IMR-90 (cell line): ENCODE measurements at regions not wholly inside any gene's neighbourhood (a gene's known extent, or its start where the extent isn't known, plus 50 kb on each side); places are given as distances from the start of the nearest gene placed in this dataset.

Source experiments
- ATAC-seq: fragments of 200-7000 bp; cut with Tn5 transposase; 2 replicates; pipeline ENCODE4 v1.9.1; 2020; ENCODE audit warnings: low read depth, mild to moderate bottlenecking, moderate library complexity
- BruUV-seq: library from RNA; stranded (reverse); fragments of 400-500 nt; replicated peaks from 2 replicates; lab custom pipeline; 2021; lab: Mats Ljungman, UMichigan
- CTCF ChIA-PET: fragments of 300-600 bp; formaldehyde crosslinking; extraction: SDS; loops from one replicate; lab custom pipeline; 2021; ENCODE audit warnings: antibody characterized with exemption; lab: Yijun Ruan, JAX
- POLR2A ChIA-PET: fragments of 300-600 bp; sonication (Branson Sonifier 250); formaldehyde crosslinking; loops from one replicate; lab custom pipeline; 2022; ENCODE audit warnings: antibody characterized with exemption; ENCODE audit not compliant: unreplicated experiment; lab: Charles Lee
- DNase-seq: peaks from one replicate; pipeline ENCODE4 v3.0.0; 2013
- H2AFZ ChIP-seq: replicated peaks from 2 replicates; pipeline ENCODE3; 2013; ENCODE audit warnings: low read length, mild to moderate bottlenecking; ENCODE audit not compliant: poor library complexity
- H2AK5ac ChIP-seq: 2 replicates; pipeline ENCODE4 v1.6.1; 2013; ENCODE audit warnings: low read depth, low read length, inconsistent platforms
- H2AK9ac ChIP-seq: replicated peaks from 2 replicates; pipeline ENCODE3; 2013; ENCODE audit warnings: mild to moderate bottlenecking, low read depth, low read length, moderate library complexity; ENCODE audit not compliant: poor library complexity
- H2BK120ac ChIP-seq: 2 replicates; pipeline ENCODE4 v1.6.1; 2013; ENCODE audit warnings: low read depth, low read length, inconsistent platforms
- H2BK15ac ChIP-seq: 3 replicates; pipeline ENCODE4 v1.6.1; 2013; ENCODE audit warnings: low read depth, low read length, inconsistent platforms
- H2BK20ac ChIP-seq: 2 replicates; pipeline ENCODE4 v1.6.1; 2013; ENCODE audit warnings: low read depth, mild to moderate bottlenecking, inconsistent platforms, low read length, moderate library complexity
- H2BK5ac ChIP-seq: 2 replicates; pipeline ENCODE4 v1.6.1; 2013; ENCODE audit warnings: mild to moderate bottlenecking, low read depth, low read length, inconsistent platforms; ENCODE audit not compliant: poor library complexity, severe bottlenecking
- H3K14ac ChIP-seq: replicated peaks from 2 replicates; pipeline ENCODE4 v1.6.1; 2013; ENCODE audit warnings: low read depth, low read length, inconsistent platforms
- H3K18ac ChIP-seq: 2 replicates; pipeline ENCODE4 v1.6.1; 2013; ENCODE audit warnings: low read depth, low read length, control low read depth
- H3K23ac ChIP-seq: 2 replicates; pipeline ENCODE4 v1.6.1; 2013; ENCODE audit warnings: low read depth, low read length, inconsistent platforms
- H3K27ac ChIP-seq: 2 replicates; pipeline ENCODE4 v1.5.1; 2013; ENCODE audit warnings: mild to moderate bottlenecking, control low read depth, low read length; ENCODE audit not compliant: insufficient read depth
- H3K27me3 ChIP-seq: 2 replicates; pipeline ENCODE4 v1.6.1; 2013; ENCODE audit warnings: low read length; ENCODE audit not compliant: control insufficient read depth, insufficient read depth
- H3K36me3 ChIP-seq: 2 replicates; pipeline ENCODE4 v1.6.1; 2013; ENCODE audit warnings: low read length, mixed read lengths; ENCODE audit not compliant: control insufficient read depth, insufficient read depth
- H3K4ac ChIP-seq: 2 replicates; pipeline ENCODE4 v1.6.1; 2013; ENCODE audit warnings: low read depth, low read length, inconsistent platforms
- H3K4me1 ChIP-seq: 2 replicates; pipeline ENCODE4 v1.6.1; 2013; ENCODE audit warnings: low read length, mixed read lengths; ENCODE audit not compliant: control insufficient read depth, insufficient read depth
- H3K4me2 ChIP-seq: 2 replicates; pipeline ENCODE4 v1.6.1; 2013; ENCODE audit warnings: low read depth, mild to moderate bottlenecking, control low read depth, low read length, moderate library complexity
- H3K4me3 ChIP-seq: 2 replicates; pipeline ENCODE4 v1.5.1; 2013; ENCODE audit warnings: low read depth, mild to moderate bottlenecking, control low read depth, low read length, moderate library complexity; ENCODE audit not compliant: insufficient read depth
- H3K56ac ChIP-seq: 2 replicates; pipeline ENCODE4 v1.6.1; 2013; ENCODE audit warnings: low read length, inconsistent platforms; ENCODE audit not compliant: insufficient read depth; ENCODE audit errors: extremely low read depth
- H3K79me1 ChIP-seq, 2 experiments: 2 replicates each; pipeline ENCODE4 v1.6.1; 2013; ENCODE audit warnings: low read length in 2 of 2, inconsistent platforms in 1 of 2, low read depth in 1 of 2
- H3K9ac ChIP-seq: 2 replicates; pipeline ENCODE4 v1.6.1; 2013; ENCODE audit warnings: low read depth, low read length, control low read depth
- H3K9me1 ChIP-seq: 2 replicates; pipeline ENCODE4 v1.6.1; 2013; ENCODE audit warnings: low read length, inconsistent platforms; ENCODE audit not compliant: insufficient read depth
- H3K9me3 ChIP-seq: 2 replicates; pipeline ENCODE4 v1.6.1; 2013; ENCODE audit warnings: low read length; ENCODE audit not compliant: control insufficient read depth, insufficient read depth
- H4K20me1 ChIP-seq: 2 replicates; pipeline ENCODE4 v1.6.1; 2013; ENCODE audit warnings: low read length, inconsistent platforms; ENCODE audit not compliant: insufficient read depth
- H4K5ac ChIP-seq: 2 replicates; pipeline ENCODE4 v1.6.1; 2013; ENCODE audit warnings: mild to moderate bottlenecking, low read depth, low read length, control low read depth
- H4K8ac ChIP-seq, 2 experiments: 2 replicates each; pipeline ENCODE4 v1.6.1; 2013; ENCODE audit warnings: low read depth in 2 of 2, low read length in 2 of 2, control low read depth in 1 of 2, inconsistent platforms in 1 of 2
- H4K91ac ChIP-seq: 2 replicates; pipeline ENCODE4 v1.6.1; 2013; ENCODE audit warnings: low read depth, low read length, inconsistent platforms; ENCODE audit not compliant: insufficient read depth
- BHLHE40 ChIP-seq: fragments of 150-350 bp; IDR thresholded peaks from 2 replicates; pipeline ENCODE4 v1.6.1; 2016; ENCODE audit warnings: mild to moderate bottlenecking, low read depth, low read length
- CHD1 ChIP-seq: IDR thresholded peaks from 2 replicates; pipeline ENCODE4 v1.6.1; 2012; ENCODE audit warnings: low read depth, low read length, improper control_type of control experiment
- NFE2L2 ChIP-seq: fragments of 150-350 bp; IDR thresholded peaks from 2 replicates; pipeline ENCODE4 v1.6.1; 2016; ENCODE audit warnings: low read depth, mild to moderate bottlenecking, low read length
- RAD21 ChIP-seq: IDR thresholded peaks from 2 replicates; pipeline ENCODE4 v1.6.1; 2012; ENCODE audit warnings: low read length, improper control_type of control experiment
- RCOR1 ChIP-seq: IDR thresholded peaks from 2 replicates; pipeline ENCODE4 v1.6.1; 2012; ENCODE audit warnings: mild to moderate bottlenecking, low read length, improper control_type of control experiment; ENCODE audit not compliant: insufficient replicate concordance
- RFX5 ChIP-seq: IDR thresholded peaks from 2 replicates; pipeline ENCODE4 v1.8.0; 2012; ENCODE audit warnings: low read depth, mild to moderate bottlenecking, low read length, moderate library complexity
- WGBS, 2 experiments: methylation state at CpG; one replicate each; pipeline versions ENCODE4 v1.1.5 to v1.1.7; 2013; ENCODE audit warnings: missing lambda C conversion rate in 2 of 2; ENCODE audit not compliant: insufficient read length in 1 of 2; ENCODE audit errors: extremely low coverage in 2 of 2; 5-methylcytosine and 5-hydroxymethylcytosine counted together
- dilution Hi-C: fragments of 300-500 bp; cut with HindIII; formaldehyde crosslinking; loops from one replicate; pipeline ENCODE4 v1.14.3; 2018; ENCODE audit warnings: low sequenced_read_pairs; ENCODE audit not compliant: unreplicated experiment
- in situ Hi-C: fragments of 300-500 bp; cut with MboI; formaldehyde crosslinking; loops from 3 replicates; pipeline ENCODE4 v1.14.3; 2019; ENCODE audit warnings: low sequenced_read_pairs, inconsistent platforms, mixed read lengths
- intact Hi-C: fragments of 100-400 bp; cut with micrococcal nuclease; formaldehyde crosslinking; loops from 2 replicates; pipeline ENCODE4 v1.10.0; 2022

- POLR2A ChIA-PET: no interaction called here
- WGBS, 2 experiments: no CpG with 5 or more reads among the region's 3 CpGs
Measured at GRCh38 chr2:107290041-107290440, 404.1 kb upstream of the ST6GAL2 start.

More at GRCh38 chr2:107290041-107290440, 404.1 kb upstream of the ST6GAL2 start:
- Histone ChIP-seq H4K20me1 (no peaks in the 10 kb centered on the region), H2BK20ac (no peak overlapping the region), H3K9ac (no peak overlapping the region), H2AFZ (no peak overlapping the region), H4K5ac (no peak overlapping the region), H3K79me1 (no peaks in the 10 kb centered on the region), H2BK15ac (no peak overlapping the region), H3K18ac (no peak overlapping the region), H3K4me1 (no peaks in the 10 kb centered on the region), H3K14ac (no peak overlapping the region), H3K23ac (no peak overlapping the region), H2AK9ac (no peak overlapping the region), H3K4ac (no peak overlapping the region), H3K9me3 (peaks cover 7% of the 10 kb centered on the region; the same call in 1 of the 2 replicates), H3K4me3 (no peak overlapping the region), H3K27ac (no peak overlapping the region), H3K56ac (no peak overlapping the region), H2BK5ac (no peak overlapping the region), H3K9me1 (no peaks in the 10 kb centered on the region), H3K4me2 (no peak overlapping the region), H2BK120ac (no peak overlapping the region), H2AK5ac (no peak overlapping the region), H3K27me3 (no peaks in the 10 kb centered on the region), H4K8ac (no peak overlapping the region), H4K91ac (no peak overlapping the region), H3K36me3 (no peaks in the 10 kb centered on the region)
- no TSS peak for BruUV-seq
- CTCF ChIA-PET: interaction anchor here (0.7 kb wide), 1 partner anchor 33 kb away, joined by 3 read pairs; no protein-coding TSS in a partner anchor
- no peak for DNase-seq
- TF ChIP-seq NFE2L2 (no peak), BHLHE40 (no peak), RCOR1 (no peak), RAD21 (no peak), RFX5 (no peak), CHD1 (no peak)
- intact Hi-C loops (no loop called here), dilution Hi-C loops (no loop called here), in situ Hi-C loops (no loop called here)
- no peak for ATAC-seq
